Ovary (tissue), 7 donors: ENCODE measurements at regions not wholly inside any gene's neighbourhood (a gene's known extent, or its start where the extent isn't known, plus 50 kb on each side); places are given as distances from the start of the nearest gene placed in this dataset.

Source experiments
- DNase-seq, 5 donors: peaks; one replicate each; pipeline ENCODE4 v3.0.0-alpha.2; 2019 to 2020
- H3K27ac ChIP-seq, 2 donors: fragments of 200-600 bp; one replicate each; pipeline versions ENCODE4 v1.5.1 to v1.8.0; 2019 to 2022
- H3K27me3 ChIP-seq: fragments of 200-600 bp; one replicate; pipeline ENCODE4 v1.8.0; 2022
- H3K36me3 ChIP-seq: fragments of 200-600 bp; sonication (generic); one replicate; pipeline ENCODE4 v1.5.1; 2019
- H3K4me1 ChIP-seq: one replicate; pipeline ENCODE4 v1.8.1; 2013; ENCODE audit warnings: mild to moderate bottlenecking, moderate library complexity; ENCODE audit not compliant: insufficient read depth
- H3K4me3 ChIP-seq: fragments of 200-600 bp; sonication (generic); one replicate; pipeline ENCODE4 v1.5.1; 2017
- H3K9me3 ChIP-seq, 2 donors: fragments of 200-600 bp in 1 of 2; sonication (generic) in 1 of 2; one replicate each; pipeline versions ENCODE4 v1.5.1 to v1.8.1; 2013 to 2019; ENCODE audit warnings: mild to moderate bottlenecking in 1 of 2, moderate library complexity in 1 of 2
- CTCF ChIP-seq, 3 donors: fragments of 450-650 bp in 2 of 3; fragments of 200-600 bp in 1 of 3; IDR thresholded peaks; one replicate each; pipeline versions ENCODE4 v1.5.1 to v1.8.0; 2016 to 2022; ENCODE audit warnings: antibody characterized with exemption in 3 of 3, mild to moderate bottlenecking in 1 of 3
- EP300 ChIP-seq: sonication (generic); formaldehyde crosslinking; IDR thresholded peaks from one replicate; pipeline ENCODE4 v1.6.1; 2017; ENCODE audit warnings: antibody characterized with exemption
- POLR2A ChIP-seq: fragments of 450-650 bp; IDR thresholded peaks from one replicate; pipeline ENCODE4 v1.6.1; 2017; ENCODE audit warnings: antibody characterized with exemption, mild to moderate bottlenecking, moderate library complexity
- WGBS, 3 donors: extraction: QIAGEN DNeasy Blood & Tissue Kit in 1 of 3; methylation state at CpG; one replicate each; pipeline versions ENCODE4 v1.1.5 to v1.1.7; 2013 to 2017; 5-methylcytosine and 5-hydroxymethylcytosine counted together
- intact Hi-C, 4 donors: fragments of 100-400 bp; cut with DNase I; formaldehyde crosslinking; loops; one replicate each; pipeline versions ENCODE4 v1.11.0 to v1.15.1; 2022 to 2023
- donor health status: DM: no; HTN: no; CAD: no; lungs with moderate emphysema.
- donor health status: DM: no; HTN: no; CAD: no.
- donor health status: Bipolar disorder and iron deficiency.
- donor health status: DM: no; HTN: no; CAD: no.
- donor health status: DM: yes; HTN: yes; CAD: no.

GRCh38 chr7:85520175-85520574 lies 333.3 kb upstream of the SEMA3D start:
- Histone ChIP-seq H3K27me3 (no peaks in the 10 kb centered on the region), H3K4me3 (no peak overlapping the region), H3K4me1 (no peaks in the 10 kb centered on the region), H3K36me3 (no peaks in the 10 kb centered on the region), H3K27ac (no peak overlapping the region), H3K9me3 (no peaks in the 10 kb centered on the region)
- DNase-seq: no peak
- intact Hi-C loops: no loop called here
- no peak for TF ChIP-seq CTCF (IDR thresholded peaks at IDR 0.05)
- no peak for TF ChIP-seq POLR2A
- no peak for TF ChIP-seq EP300

- no peaks in the 10 kb centered on the region for H3K36me3 ChIP-seq
- H3K9me3 ChIP-seq: no peaks in the 10 kb centered on the region
- no peaks in the 10 kb centered on the region for H3K27me3 ChIP-seq
- no peaks in the 10 kb centered on the region for H3K4me1 ChIP-seq
- WGBS, 3 donors: 84 to 87% (median 85%) methylated on average over 2 of the region's 2 CpGs
- no peak for DNase-seq
- TF ChIP-seq POLR2A (no peak), CTCF (IDR thresholded peaks at IDR 0.05) (no peak), EP300 (no peak)
- H3K27ac ChIP-seq: no peak overlapping the region
- intact Hi-C loops: no loop called here
- H3K4me3 ChIP-seq: no peak overlapping the region
Observed at GRCh38 chr7:85516675-85517074, 329.8 kb upstream of the SEMA3D start.

- Histone ChIP-seq H3K27ac (no peak overlapping the region), H3K36me3 (no peaks in the 10 kb centered on the region), H3K27me3 (no peaks in the 10 kb centered on the region), H3K4me1 (no peaks in the 10 kb centered on the region), H3K4me3 (no peak overlapping the region), H3K9me3 (no peaks in the 10 kb centered on the region)
- intact Hi-C loops: no loop called here
- TF ChIP-seq POLR2A (no peak), CTCF (IDR thresholded peaks at IDR 0.05) (no peak), EP300 (no peak)
- DNase-seq: no peak
Observed at GRCh38 chr7:85512790-85513189, 325.9 kb upstream of the SEMA3D start.

GRCh38 chr7:85510287-85510686 lies 323.4 kb upstream of the SEMA3D start:
- intact Hi-C loops: no loop called here
- no peaks in the 10 kb centered on the region for H3K27me3 ChIP-seq
- no peaks in the 10 kb centered on the region for H3K36me3 ChIP-seq
- H3K4me3 ChIP-seq: no peak overlapping the region
- DNase-seq: no peak
- 85 to 92% (median 87%) methylated on average over 2 of the region's 2 CpGs for WGBS, 3 donors
- TF ChIP-seq CTCF (IDR thresholded peaks at IDR 0.05): no peak
- TF ChIP-seq EP300: no peak
- TF ChIP-seq POLR2A: no peak
- H3K27ac ChIP-seq: no peak overlapping the region
- H3K9me3 ChIP-seq: no peaks in the 10 kb centered on the region
- H3K4me1 ChIP-seq: no peaks in the 10 kb centered on the region

- whole genome bisulfite sequencing, 3 donors: 79 to 89% (median 83%) methylated on average over 2 of the region's 2 CpGs
Observed at GRCh38 chr7:85509476-85509875, 322.6 kb upstream of the SEMA3D start.

More at GRCh38 chr7:85509476-85509875, 322.6 kb upstream of the SEMA3D start:
- Histone ChIP-seq H3K27me3 (no peaks in the 10 kb centered on the region), H3K27ac (no peak overlapping the region), H3K4me3 (no peak overlapping the region), H3K9me3 (no peaks in the 10 kb centered on the region), H3K36me3 (no peaks in the 10 kb centered on the region), H3K4me1 (no peaks in the 10 kb centered on the region)
- no peak for TF ChIP-seq EP300
- TF ChIP-seq POLR2A: no peak
- no peak for TF ChIP-seq CTCF (IDR thresholded peaks at IDR 0.05)
- DNase-seq: no peak
- intact Hi-C loops: no loop called here
